PC-3 (cell line): ENCODE measurements at regions not wholly inside any gene's neighbourhood (a gene's known extent, or its start where the extent isn't known, plus 50 kb on each side); places are given as distances from the start of the nearest gene placed in this dataset.

Experiments used
- ATAC-seq: fragments of 200-7000 bp; cut with Tn5 transposase; 2 replicates; pipeline ENCODE4 v1.9.1; 2020; ENCODE audit warnings: mild to moderate bottlenecking, moderate library complexity
- BruUV-seq: library from RNA; stranded (reverse); fragments of 400-500 nt; replicated peaks from 2 replicates; lab custom pipeline; 2021; lab: Mats Ljungman, UMichigan
- CTCF ChIA-PET: fragments of 300-600 bp; sonication (Branson Sonifier 250); formaldehyde crosslinking; loops from one replicate; lab custom pipeline; 2022; ENCODE audit warnings: antibody characterized with exemption; lab: Charles Lee
- POLR2A ChIA-PET: fragments of 300-600 bp; sonication (Branson Sonifier 250); formaldehyde crosslinking; loops from one replicate; lab custom pipeline; 2022; ENCODE audit warnings: antibody characterized with exemption; ENCODE audit not compliant: unreplicated experiment; lab: Charles Lee
- DNase-seq: peaks from one replicate; pipeline ENCODE4 v3.0.0-alpha.2; 2015
- H2AFZ ChIP-seq: fragments of 300-600 bp; sonication (generic); 2 replicates; pipeline ENCODE4 v1.6.0; 2016; ENCODE audit warnings: antibody characterized with exemption, low read length
- H3F3A ChIP-seq: fragments of 300-600 bp; sonication (generic); one replicate; pipeline ENCODE4 v1.6.0; 2017; ENCODE audit warnings: antibody characterized with exemption, low read length, control low read depth, mild to moderate bottlenecking; ENCODE audit not compliant: unreplicated experiment
- H3K27ac ChIP-seq: fragments of 300-600 bp; sonication (generic); 2 replicates; pipeline ENCODE4 v1.5.1; 2016; ENCODE audit warnings: mild to moderate bottlenecking, low read length
- H3K27me3 ChIP-seq: fragments of 300-600 bp; sonication (generic); 2 replicates; pipeline ENCODE4 v1.6.1; 2016; ENCODE audit warnings: low read length, mixed read lengths
- H3K36me3 ChIP-seq: fragments of 300-600 bp; sonication (generic); 2 replicates; pipeline ENCODE4 v1.6.1; 2016; ENCODE audit warnings: low read depth, mixed run types, low read length, mixed read lengths
- H3K4me1 ChIP-seq: fragments of 300-600 bp; sonication (generic); 2 replicates; pipeline ENCODE4 v1.5.1; 2016; ENCODE audit warnings: low read length; ENCODE audit not compliant: insufficient read depth
- H3K4me2 ChIP-seq: fragments of 300-600 bp; sonication (generic); 2 replicates; pipeline ENCODE4 v1.6.0; 2016; ENCODE audit warnings: low read length
- H3K4me3 ChIP-seq: fragments of 300-600 bp; sonication (generic); 2 replicates; pipeline ENCODE4 v1.5.1; 2016; ENCODE audit warnings: mild to moderate bottlenecking, low read length, mixed read lengths
- H3K79me2 ChIP-seq: fragments of 300-600 bp; sonication (generic); 2 replicates; pipeline ENCODE4 v1.6.1; 2017; ENCODE audit warnings: low read length, mixed read lengths
- H3K9ac ChIP-seq: fragments of 300-600 bp; sonication (generic); 2 replicates; pipeline ENCODE4 v1.6.0; 2016; ENCODE audit warnings: mild to moderate bottlenecking, low read length
- H3K9me2 ChIP-seq: fragments of 300-600 bp; sonication (generic); replicated peaks from 2 replicates; pipeline ENCODE4 v1.6.1; 2016; ENCODE audit warnings: mixed run types, low read length, mixed read lengths
- H3K9me3 ChIP-seq: fragments of 300-600 bp; sonication (generic); 2 replicates; pipeline ENCODE4 v1.6.1; 2016; ENCODE audit warnings: low read length, mixed read lengths
- H4K20me1 ChIP-seq: fragments of 300-600 bp; sonication (generic); 2 replicates; pipeline ENCODE4 v1.6.1; 2016; ENCODE audit warnings: low read length, mixed read lengths
- EZH2 ChIP-seq: fragments of 300-600 bp; sonication (generic); IDR thresholded peaks from one replicate; pipeline ENCODE4 v1.6.1; 2017; ENCODE audit warnings: antibody characterized with exemption, mild to moderate bottlenecking, low read length; ENCODE audit not compliant: unreplicated experiment
- EZH2phosphoT487 ChIP-seq: fragments of 300-600 bp; sonication (generic); IDR thresholded peaks from 2 replicates; pipeline ENCODE4 v1.6.1; 2018; ENCODE audit warnings: mild to moderate bottlenecking, antibody characterized with exemption, low read length, borderline replicate concordance
- intact Hi-C: fragments of 100-400 bp; cut with micrococcal nuclease; formaldehyde crosslinking; loops from 2 replicates; pipeline ENCODE4 v1.9.0; 2023
- TF ChIP-seq, protein P1 (sequence below): fragments of 300-600 bp; sonication (generic); conservative IDR thresholded peaks from 2 replicates; pipeline ENCODE4 v1.5.1; 2017; ENCODE audit warnings: antibody characterized with exemption, low read depth, mild to moderate bottlenecking, low read length

- Histone ChIP-seq H3K9ac (no peak overlapping the region), H3K27me3 (peaks cover 82% of the 10 kb centered on the region)
- CTCF ChIA-PET = no interaction called here
Measured at GRCh38 chr12:124214574-124214973, 80.3 kb upstream of the RFLNA start.

GRCh38 chr12:124216966-124217365 is 77.9 kb upstream of the RFLNA start:
- Histone ChIP-seq H3K79me2 (no peaks in the 10 kb centered on the region), H4K20me1 (no peaks in the 10 kb centered on the region), H3K9me2 (no peaks in the 10 kb centered on the region), H3K27me3 (peaks cover 84% of the 10 kb centered on the region), H3K36me3 (no peaks in the 10 kb centered on the region), H3K27ac (no peak overlapping the region), H3K4me1 (no peaks in the 10 kb centered on the region), H3F3A (no peaks in the 10 kb centered on the region), H3K9ac (no peak overlapping the region), H3K9me3 (no peaks in the 10 kb centered on the region), H3K4me2 (no peak overlapping the region), H2AFZ (no peak overlapping the region), H3K4me3 (no peak overlapping the region)
- CTCF ChIA-PET = no interaction called here
- POLR2A ChIA-PET = no interaction called here
- no peak for DNase-seq
- TF ChIP-seq, protein P1, sequence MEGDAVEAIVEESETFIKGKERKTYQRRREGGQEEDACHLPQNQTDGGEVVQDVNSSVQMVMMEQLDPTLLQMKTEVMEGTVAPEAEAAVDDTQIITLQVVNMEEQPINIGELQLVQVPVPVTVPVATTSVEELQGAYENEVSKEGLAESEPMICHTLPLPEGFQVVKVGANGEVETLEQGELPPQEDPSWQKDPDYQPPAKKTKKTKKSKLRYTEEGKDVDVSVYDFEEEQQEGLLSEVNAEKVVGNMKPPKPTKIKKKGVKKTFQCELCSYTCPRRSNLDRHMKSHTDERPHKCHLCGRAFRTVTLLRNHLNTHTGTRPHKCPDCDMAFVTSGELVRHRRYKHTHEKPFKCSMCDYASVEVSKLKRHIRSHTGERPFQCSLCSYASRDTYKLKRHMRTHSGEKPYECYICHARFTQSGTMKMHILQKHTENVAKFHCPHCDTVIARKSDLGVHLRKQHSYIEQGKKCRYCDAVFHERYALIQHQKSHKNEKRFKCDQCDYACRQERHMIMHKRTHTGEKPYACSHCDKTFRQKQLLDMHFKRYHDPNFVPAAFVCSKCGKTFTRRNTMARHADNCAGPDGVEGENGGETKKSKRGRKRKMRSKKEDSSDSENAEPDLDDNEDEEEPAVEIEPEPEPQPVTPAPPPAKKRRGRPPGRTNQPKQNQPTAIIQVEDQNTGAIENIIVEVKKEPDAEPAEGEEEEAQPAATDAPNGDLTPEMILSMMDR = no peak
- TF ChIP-seq EZH2 (no peak), EZH2phosphoT487 (no peak)
- BruUV-seq = no TSS peak
- no peak for ATAC-seq
- intact Hi-C loops = no loop called here

More at GRCh38 chr12:124214574-124214973, 80.3 kb upstream of the RFLNA start:
- no peak overlapping the region for H2AFZ ChIP-seq
- TF ChIP-seq, protein P1 = no peak
- TF ChIP-seq EZH2 = no peak
- DNase-seq (no peak), ATAC-seq (no peak)
- H3K9me2 ChIP-seq = no peaks in the 10 kb centered on the region
- no peaks in the 10 kb centered on the region for H3K4me1 ChIP-seq
- no TSS peak for BruUV-seq
- no peak overlapping the region for H3K4me2 ChIP-seq
- H3K36me3 ChIP-seq = no peaks in the 10 kb centered on the region
- POLR2A ChIA-PET = interaction anchor here (0.7 kb wide), 1 partner anchor 183 kb away, joined by 4 read pairs; no protein-coding TSS in a partner anchor
- H3K4me3 ChIP-seq = no peak overlapping the region
- H3K79me2 ChIP-seq = no peaks in the 10 kb centered on the region
- H3K9me3 ChIP-seq = no peaks in the 10 kb centered on the region
- no peak overlapping the region for H3K27ac ChIP-seq
- intact Hi-C loops = no loop called here
- no peaks in the 10 kb centered on the region for H3F3A ChIP-seq
- H4K20me1 ChIP-seq = no peaks in the 10 kb centered on the region

GRCh38 chr12:124217508-124218242 is 77.2 kb upstream of the RFLNA start:
- Histone ChIP-seq H3K9ac (no peak overlapping the region), H3K4me2 (peak overlapping the region; percentile 25), H3K36me3 (no peaks in the 10 kb centered on the region), H4K20me1 (no peaks in the 10 kb centered on the region), H2AFZ (no peak overlapping the region), H3K9me2 (no peaks in the 10 kb centered on the region), H3K4me3 (no peak overlapping the region), H3K79me2 (no peaks in the 10 kb centered on the region), H3K27ac (no peak overlapping the region), H3K27me3 (peaks cover 91% of the 10 kb centered on the region), H3K9me3 (no peaks in the 10 kb centered on the region), H3F3A (no peaks in the 10 kb centered on the region), H3K4me1 (no peaks in the 10 kb centered on the region)
- ChIA-PET CTCF (no interaction called here), POLR2A (no interaction called here)
- peak; percentile 18; the same call in 1 of the 2 replicates for ATAC-seq
- no peak for DNase-seq
- intact Hi-C loops = no loop called here
- BruUV-seq = no TSS peak
- TF ChIP-seq EZH2 (peak; percentile 46), EZH2phosphoT487 (peak; percentile 58; the same call in 1 of the 2 replicates)
- TF ChIP-seq, protein P1 = no peak
